ENCODE measurements at regions not wholly inside any gene's neighbourhood (a gene's known extent, or its start where the extent isn't known, plus 50 kb on each side); places are given as distances from the start of the nearest gene placed in this dataset.

DNA sequence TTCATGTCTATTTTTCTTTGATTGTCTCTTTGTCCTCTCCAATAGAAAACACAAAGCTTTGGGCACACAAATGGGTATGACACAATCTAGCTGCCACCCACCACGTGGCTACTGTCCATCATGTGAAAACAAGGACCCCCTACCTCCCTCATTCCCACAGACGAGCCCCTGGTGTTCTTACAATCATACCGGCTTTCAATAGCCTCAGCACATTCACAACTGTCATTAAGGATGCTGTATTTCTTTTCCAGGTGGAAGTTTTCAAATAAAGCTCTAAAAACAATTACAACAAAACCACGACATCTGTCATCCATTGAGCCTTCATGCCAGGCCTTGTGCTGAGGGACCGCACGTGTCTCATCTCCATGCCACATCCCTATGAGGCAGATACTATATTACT lies 552.6 kb upstream of the ADAMTS9 start:
- no peaks in the 10 kb centered on the region for H3K27me3 Mint-ChIP-seq (ENCODE audit: insufficient read depth, unreplicated experiment)
- H3K9me3 ChIP-seq, result no peaks in the 10 kb centered on the region
- H3K9me3 Mint-ChIP-seq (ENCODE audit: unreplicated experiment), result no peaks in the 10 kb centered on the region
- H3K36me3 Mint-ChIP-seq (ENCODE audit: insufficient read depth, unreplicated experiment), result no peaks in the 10 kb centered on the region
- H3K27me3 ChIP-seq (replicated peaks; ENCODE audit: control insufficient read depth, insufficient read depth, low read length), result no peaks in the 10 kb centered on the region
- H3K4me1 ChIP-seq, result no peaks in the 10 kb centered on the region; the same call in 1 of the 2 replicates
- CTCF ChIA-PET, result no interaction called here
- no peaks in the 10 kb centered on the region for H3K4me1 Mint-ChIP-seq (ENCODE audit: low read depth, unreplicated experiment)
- no peaks in the 10 kb centered on the region for H3K36me3 ChIP-seq (ENCODE audit: control insufficient read depth, insufficient read depth, low read length)
- DNase-seq, result no peak
- H3K27ac Mint-ChIP-seq (ENCODE audit: unreplicated experiment), result no peak overlapping the region
- intact Hi-C loops (cut with micrococcal nuclease; ENCODE audit: unreplicated experiment), result loop anchor here (10.0 kb wide), 1 partner anchor 156 kb away; no protein-coding TSS in a partner anchor
- POLR2A ChIA-PET, result no interaction called here
- no peak overlapping the region for H3K4me3 Mint-ChIP-seq (ENCODE audit: unreplicated experiment)
- TF ChIP-seq CTCF (IDR thresholded peaks at IDR 0.05; ENCODE audit: insufficient read depth in 1 of 2, low read depth in 1 of 2, low read length in 1 of 2, severe bottlenecking in 1 of 2, unreplicated experiment in 1 of 2), result no peak
- BruUV-seq (replicated peaks), result no TSS peak
- H3K4me3 ChIP-seq (ENCODE audit: low read depth, low read length), result no peak overlapping the region

DNA sequence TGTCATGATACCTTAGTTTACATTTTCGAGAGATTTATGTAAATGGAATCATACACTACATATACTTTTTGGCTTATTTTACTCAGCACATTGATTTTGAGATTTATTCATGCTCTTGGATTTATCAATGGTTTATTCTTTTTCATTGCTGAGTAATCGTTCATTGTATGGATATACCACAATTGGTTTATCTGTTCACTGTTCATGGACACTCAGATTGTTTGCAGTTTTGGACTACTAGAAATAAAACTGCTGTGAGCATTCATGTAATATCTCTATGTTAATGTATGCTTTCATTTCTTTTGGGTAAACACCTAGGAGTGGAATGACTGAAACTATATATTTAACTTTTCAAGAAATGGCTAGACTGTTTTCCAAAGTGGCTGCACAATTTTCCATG lies 550.9 kb upstream of the ADAMTS9 start:
- no TSS peak for BruUV-seq (replicated peaks)
- H3K4me1 ChIP-seq, result no peaks in the 10 kb centered on the region
- ChIA-PET POLR2A (no interaction called here), CTCF (no interaction called here)
- H3K36me3 ChIP-seq (ENCODE audit: control insufficient read depth, insufficient read depth, low read length), result no peaks in the 10 kb centered on the region
- DNase-seq, result no peak
- no peaks in the 10 kb centered on the region for H3K9me3 Mint-ChIP-seq (ENCODE audit: unreplicated experiment)
- H3K27me3 Mint-ChIP-seq (ENCODE audit: insufficient read depth, unreplicated experiment), result no peaks in the 10 kb centered on the region
- H3K4me1 Mint-ChIP-seq (ENCODE audit: low read depth, unreplicated experiment), result no peaks in the 10 kb centered on the region
- H3K4me3 ChIP-seq (ENCODE audit: low read depth, low read length), result no peak overlapping the region
- no peak overlapping the region for H3K4me3 Mint-ChIP-seq (ENCODE audit: unreplicated experiment)
- no peaks in the 10 kb centered on the region for H3K36me3 Mint-ChIP-seq (ENCODE audit: insufficient read depth, unreplicated experiment)
- no peak overlapping the region for H3K27ac Mint-ChIP-seq (ENCODE audit: unreplicated experiment)
- intact Hi-C loops (cut with micrococcal nuclease; ENCODE audit: unreplicated experiment), result no loop called here
- TF ChIP-seq CTCF (IDR thresholded peaks at IDR 0.05; ENCODE audit: insufficient read depth in 1 of 2, low read depth in 1 of 2, low read length in 1 of 2, severe bottlenecking in 1 of 2, unreplicated experiment in 1 of 2), result no peak
- H3K9me3 ChIP-seq, result no peaks in the 10 kb centered on the region
- no peaks in the 10 kb centered on the region for H3K27me3 ChIP-seq (replicated peaks; ENCODE audit: control insufficient read depth, insufficient read depth, low read length)

DNA sequence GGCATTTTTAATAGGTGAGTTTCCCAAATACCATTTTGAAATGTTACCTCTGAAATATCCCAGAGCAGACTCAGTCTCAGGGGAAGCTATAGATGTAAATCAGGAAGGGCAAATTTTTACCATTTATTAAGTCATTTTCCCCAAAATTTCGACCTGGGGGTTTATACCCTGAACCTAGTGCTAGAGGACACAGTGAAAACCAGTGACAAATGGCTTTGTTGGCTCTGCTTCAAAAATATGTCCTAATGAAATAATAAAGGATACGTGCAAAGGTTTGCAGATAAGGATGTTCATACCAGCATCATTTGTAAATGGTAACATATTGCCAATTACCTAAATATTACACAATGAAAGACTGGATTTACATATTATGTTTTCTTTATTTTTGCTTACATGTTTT lies 546.7 kb upstream of the ADAMTS9 start:
- no peaks in the 10 kb centered on the region for H3K36me3 ChIP-seq (ENCODE audit: control insufficient read depth, insufficient read depth, low read length)
- no peaks in the 10 kb centered on the region for H3K27me3 ChIP-seq (replicated peaks; ENCODE audit: control insufficient read depth, insufficient read depth, low read length)
- no peak overlapping the region for H3K4me3 ChIP-seq (ENCODE audit: low read depth, low read length)
- no peak for TF ChIP-seq CTCF (IDR thresholded peaks at IDR 0.05; ENCODE audit: insufficient read depth in 1 of 2, low read depth in 1 of 2, low read length in 1 of 2, severe bottlenecking in 1 of 2, unreplicated experiment in 1 of 2)
- DNase-seq, result no peak
- CTCF ChIA-PET, result no interaction called here
- H3K9me3 ChIP-seq, result no peaks in the 10 kb centered on the region
- no TSS peak for BruUV-seq (replicated peaks)
- Mint-ChIP-seq H3K27me3 (ENCODE audit: insufficient read depth, unreplicated experiment) (no peaks in the 10 kb centered on the region), H3K4me3 (ENCODE audit: unreplicated experiment) (no peak overlapping the region), H3K4me1 (ENCODE audit: low read depth, unreplicated experiment) (no peaks in the 10 kb centered on the region), H3K36me3 (ENCODE audit: insufficient read depth, unreplicated experiment) (no peaks in the 10 kb centered on the region), H3K9me3 (ENCODE audit: unreplicated experiment) (no peaks in the 10 kb centered on the region), H3K27ac (ENCODE audit: unreplicated experiment) (no peak overlapping the region)
- no peaks in the 10 kb centered on the region for H3K4me1 ChIP-seq
- intact Hi-C loops (cut with micrococcal nuclease; ENCODE audit: unreplicated experiment), result no loop called here
- POLR2A ChIA-PET, result no interaction called here

All from Caco-2 (cell line).